GM19395 (cell line): ENCODE measurements at regions not wholly inside any gene's neighbourhood (a gene's known extent, or its start where the extent isn't known, plus 50 kb on each side); places are given as distances from the start of the nearest gene placed in this dataset.
"Not testable (repeated sequence)": the region's sequence is repeated elsewhere in the genome, so short reads cannot be mapped to it uniquely, and the experiment has no call there.

Experiments
- ATAC-seq: cut with Tn5 transposase; IDR thresholded peaks from one replicate; pipeline ENCODE4 v1.9.1; 2021; ENCODE audit warnings: mild to moderate bottlenecking, moderate library complexity; ENCODE audit not compliant: unreplicated experiment

DNA sequence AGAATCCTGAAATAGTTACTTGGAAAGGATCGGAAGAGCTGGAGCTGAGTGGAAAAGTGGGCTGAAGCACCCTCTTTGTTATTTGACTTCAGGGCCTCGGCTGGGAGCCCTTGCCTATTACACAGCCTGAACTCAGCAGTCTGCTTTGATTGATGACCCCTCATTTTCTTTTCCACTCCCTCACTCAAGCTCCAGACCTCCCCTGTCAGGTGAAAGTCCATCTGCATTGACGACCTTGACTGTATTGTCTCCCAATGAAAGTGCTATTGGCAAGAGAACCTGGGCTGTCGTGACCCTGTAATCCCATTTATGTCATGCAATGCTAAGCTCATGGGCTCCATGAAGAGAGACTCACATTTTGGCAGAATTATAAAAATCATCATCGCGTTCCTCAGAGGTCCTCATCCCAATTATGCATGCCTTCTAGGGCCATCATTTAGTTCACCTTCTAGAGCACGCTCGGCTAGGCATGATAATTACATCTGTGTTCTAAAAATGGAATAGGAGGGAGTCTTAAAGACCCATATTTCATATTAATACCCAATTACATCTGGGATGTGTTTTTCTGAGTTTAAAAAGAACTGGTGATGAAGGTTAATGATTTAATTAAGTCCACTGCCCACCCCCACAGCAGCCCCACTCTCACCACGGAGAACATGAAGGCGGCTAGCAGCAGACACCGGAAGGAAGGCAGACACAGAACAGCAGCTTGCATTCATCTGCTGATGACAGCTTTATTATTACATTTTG, 472.5 kb downstream of the PID1 start:
- no peak for ATAC-seq

DNA sequence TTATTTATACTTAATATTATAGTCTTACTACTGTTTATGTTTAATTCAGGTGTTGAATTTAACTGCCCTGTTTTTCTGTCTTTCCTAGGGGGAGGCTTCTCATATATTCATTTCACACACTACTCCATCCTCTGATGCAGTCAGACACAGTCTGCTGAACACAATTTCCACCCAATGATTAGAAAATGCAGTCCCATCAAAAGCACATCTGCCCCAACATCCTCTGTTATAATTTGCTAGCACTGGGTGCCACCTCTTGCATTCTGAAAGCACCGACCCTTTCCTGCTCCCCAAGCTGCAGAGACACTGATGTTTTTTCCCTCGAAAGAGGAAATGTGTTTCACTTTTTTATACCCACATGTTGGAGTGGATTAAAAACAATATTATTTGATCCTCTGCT, 474.7 kb downstream of the PID1 start:
- ATAC-seq = no peak

DNA sequence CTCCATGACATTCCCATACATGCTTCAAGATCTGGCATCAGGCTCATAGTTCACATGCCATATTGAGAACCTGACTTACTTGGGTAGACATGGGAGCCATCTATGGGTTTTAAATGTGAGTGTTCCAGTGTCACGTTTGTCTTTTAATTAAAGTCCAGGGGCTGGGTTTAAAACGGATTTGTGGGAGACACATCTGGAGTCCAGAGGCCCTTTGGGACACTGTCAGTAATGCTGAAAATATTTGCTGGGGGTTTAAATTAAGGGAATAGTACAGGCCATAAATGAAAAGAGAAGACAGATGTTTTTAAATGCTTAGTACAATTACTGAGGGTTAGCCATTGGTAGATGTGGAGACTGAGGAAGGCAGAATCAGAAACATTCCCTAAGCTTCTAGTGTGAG, 478.0 kb downstream of the PID1 start:
- ATAC-seq = no peak

DNA sequence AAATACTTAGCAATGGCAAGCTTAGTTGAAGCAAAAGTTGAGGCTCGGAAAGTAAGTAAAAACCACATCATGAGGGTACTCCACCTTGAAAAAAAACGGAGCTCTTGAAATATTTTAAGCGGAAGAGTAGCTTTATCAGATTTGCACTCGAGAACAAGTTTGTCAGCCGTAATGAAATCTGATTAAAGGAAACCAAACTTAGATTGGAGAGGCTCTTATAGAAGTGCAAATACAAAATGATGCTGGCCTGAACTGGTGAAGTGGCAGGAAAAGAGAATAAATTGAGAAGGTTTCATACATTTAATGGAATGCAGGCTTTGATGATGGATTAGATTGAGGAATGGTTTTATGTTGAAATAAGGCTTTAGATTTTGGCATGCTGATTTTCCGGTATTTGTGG, 484.2 kb downstream of the PID1 start:
- ATAC-seq = no peak

DNA sequence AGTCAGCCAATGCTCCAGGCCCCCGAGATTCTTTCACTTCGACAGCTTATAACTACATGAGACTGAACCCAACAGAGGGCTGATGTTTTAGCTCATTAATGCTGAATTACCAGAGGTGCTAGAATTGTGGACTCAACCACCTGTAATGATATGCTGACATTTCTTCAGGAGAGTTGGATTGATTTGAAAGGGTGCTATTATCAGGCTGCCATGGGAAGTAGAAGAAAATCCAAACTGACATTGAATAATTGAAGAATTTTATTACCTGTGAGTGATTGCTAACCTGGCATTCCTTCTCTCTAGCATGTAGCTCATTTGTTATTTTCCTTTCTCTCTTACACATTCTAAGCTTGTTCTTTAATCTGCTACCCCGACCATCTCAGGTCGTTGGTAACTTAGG, 488.8 kb downstream of the PID1 start:
- ATAC-seq = no peak

DNA sequence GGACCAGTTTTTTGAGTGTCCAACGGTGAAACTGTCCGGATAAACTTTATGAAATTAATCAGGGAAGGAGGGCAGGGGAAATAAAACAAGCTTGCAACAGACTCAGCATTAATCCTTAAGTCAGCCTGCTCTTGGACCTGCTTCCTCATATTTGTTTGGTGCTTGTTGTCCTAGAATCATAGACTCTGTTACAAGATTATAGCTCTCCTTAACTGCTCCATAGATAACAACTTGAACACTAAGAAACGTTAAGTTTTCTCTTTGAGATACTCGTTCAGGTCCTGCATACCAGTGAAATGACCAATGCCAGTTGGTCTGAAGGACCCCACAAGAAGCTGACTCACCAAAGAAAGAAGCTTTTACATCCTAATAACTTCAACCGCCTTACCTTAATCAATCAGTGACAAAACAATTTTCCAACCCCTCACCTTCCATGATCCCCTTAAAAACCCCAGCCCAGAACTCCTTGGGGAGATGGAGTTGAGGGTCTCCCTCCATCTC, 493.2 kb downstream of the PID1 start:
- no peak for ATAC-seq

DNA sequence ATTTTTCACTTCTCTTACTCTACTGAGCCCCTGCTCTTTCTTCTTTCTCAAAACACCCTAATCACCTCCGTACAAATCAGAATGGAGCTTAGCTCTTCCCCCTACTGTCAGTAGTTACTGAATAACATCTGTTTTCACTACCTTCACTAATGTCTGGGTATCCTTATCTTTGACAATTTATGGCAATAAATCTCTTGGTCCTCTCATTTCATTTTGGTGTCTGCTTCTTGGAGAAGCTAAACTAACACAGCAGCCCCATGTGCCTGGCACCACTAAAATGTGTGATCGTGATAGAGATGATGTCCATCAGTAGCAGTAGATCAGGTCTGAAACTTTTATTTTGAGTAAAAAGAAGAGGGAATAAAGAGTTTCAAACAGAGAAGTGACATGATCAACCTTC, 496.5 kb downstream of the PID1 start:
- ATAC-seq = no peak

DNA sequence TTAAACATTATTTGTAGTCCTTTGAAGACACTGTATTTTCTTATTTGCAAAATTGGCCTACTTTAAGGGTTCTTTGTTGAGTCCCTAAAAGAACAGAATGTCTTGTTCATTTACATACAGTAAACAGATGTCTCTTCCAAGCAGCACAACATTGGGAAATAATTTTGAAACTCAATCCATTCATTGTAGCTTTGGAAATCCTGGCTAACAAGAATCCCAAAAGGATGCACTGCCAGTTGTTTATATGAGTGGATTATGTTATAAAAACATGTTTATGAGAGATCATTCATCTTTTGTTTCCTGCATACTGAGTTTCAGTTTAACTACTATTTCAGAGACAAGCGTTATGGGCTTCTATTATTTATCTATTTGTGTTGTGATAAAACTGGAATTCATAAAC, 499.3 kb downstream of the PID1 start:
- no peak for ATAC-seq

DNA sequence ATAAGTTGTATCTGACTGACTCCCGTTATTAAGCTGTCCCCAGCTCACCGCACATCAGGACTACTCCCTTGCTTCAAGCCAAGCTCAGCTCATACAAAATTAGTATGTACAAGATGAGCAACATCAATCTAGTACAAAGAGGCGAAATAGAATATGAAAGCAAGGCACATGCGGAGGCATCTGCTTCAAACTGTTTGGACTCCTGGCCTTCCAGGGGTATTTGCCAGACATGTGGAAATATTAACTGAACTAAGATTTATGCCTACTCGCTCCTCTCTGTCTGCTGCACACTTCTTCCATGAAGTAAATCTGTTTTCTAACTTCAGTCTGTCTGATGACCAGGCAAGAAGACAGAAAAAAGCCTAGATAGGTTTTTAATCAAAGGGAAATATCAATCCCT, 499.8 kb downstream of the PID1 start:
- ATAC-seq = no peak

DNA sequence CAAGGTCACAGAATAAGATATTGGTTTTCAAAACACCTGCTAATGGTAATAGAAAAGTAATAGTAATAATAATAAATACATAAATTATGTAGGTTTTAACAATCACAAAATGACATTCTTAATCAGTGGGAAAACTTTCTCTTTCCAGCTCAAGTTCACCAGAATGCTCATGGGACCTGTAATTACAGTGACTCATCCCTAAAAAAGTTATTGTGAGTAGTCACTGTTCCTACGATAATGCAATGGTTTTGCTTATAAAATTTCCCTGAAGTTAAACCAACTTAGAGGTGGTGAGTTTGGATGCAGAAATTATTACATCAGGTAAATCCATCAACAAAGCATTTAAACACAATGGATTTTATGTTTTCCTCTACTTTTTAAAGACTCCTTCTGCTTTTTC, 502.3 kb downstream of the PID1 start:
- ATAC-seq = no peak

DNA sequence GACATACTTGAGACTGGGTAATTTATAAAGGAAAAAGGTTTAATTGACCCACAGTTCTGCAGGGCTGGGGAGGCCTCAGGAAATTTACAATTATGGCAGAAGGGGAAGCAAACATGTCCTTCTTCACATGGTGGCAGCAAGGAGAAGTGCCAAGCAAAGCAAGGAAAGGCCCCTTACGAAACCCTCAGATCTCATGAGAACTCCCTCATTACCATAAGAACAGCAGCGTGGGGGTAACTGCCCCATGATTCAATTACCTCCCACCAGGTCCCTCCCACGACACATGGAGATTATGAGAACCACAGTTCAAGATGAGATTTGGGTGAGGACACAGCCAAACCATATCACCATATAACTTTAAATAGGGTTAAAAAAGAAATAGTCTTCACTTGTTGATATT, 502.9 kb downstream of the PID1 start:
- ATAC-seq = not testable (repeated sequence)

DNA sequence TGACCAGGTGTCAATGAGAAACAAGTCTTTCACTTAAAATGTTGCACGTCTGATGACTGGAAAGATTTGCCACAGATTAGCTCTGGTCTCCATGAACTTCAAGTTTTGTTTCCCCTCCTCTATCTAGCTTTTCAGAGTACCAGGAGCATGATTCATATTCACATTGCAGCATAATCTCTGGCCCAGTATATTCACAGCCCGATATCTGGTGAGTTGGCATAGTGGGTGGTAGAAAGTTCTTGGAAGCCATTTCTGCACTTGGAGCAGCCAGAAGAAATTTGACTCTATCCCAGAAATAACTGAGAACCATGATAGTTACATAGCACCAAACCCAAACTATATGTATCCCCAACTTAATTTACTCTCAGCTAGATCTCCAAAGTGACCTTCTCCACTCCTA, 503.9 kb downstream of the PID1 start:
- no peak for ATAC-seq

DNA sequence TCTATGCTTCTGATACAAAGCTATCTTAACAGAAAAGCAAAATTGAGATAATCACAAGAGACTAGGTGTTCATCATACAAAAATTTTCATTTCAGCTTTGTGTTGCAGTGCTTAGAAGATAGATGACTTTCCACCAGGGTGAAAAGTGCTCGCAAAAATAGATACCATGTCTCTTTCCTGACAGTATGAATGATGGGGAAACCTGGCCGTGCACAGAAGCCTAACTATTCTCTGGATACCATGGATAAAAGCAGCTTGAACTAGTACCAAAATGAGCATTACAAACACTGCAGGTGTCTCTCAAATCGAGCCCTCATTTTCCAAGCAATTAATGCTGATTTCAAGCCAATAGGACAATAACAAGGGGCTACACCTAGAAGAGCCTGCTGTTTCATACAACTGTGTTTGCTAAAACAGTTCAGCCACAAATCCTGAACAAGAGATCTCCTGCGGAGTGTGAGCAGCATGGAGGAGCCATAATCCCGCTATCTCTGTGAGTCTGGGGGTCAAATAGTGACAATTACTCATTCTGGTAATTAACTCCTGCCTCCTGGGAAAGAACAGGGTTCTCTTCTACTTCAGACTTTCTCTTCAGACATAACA, 507.6 kb downstream of the PID1 start:
- ATAC-seq = no peak

DNA sequence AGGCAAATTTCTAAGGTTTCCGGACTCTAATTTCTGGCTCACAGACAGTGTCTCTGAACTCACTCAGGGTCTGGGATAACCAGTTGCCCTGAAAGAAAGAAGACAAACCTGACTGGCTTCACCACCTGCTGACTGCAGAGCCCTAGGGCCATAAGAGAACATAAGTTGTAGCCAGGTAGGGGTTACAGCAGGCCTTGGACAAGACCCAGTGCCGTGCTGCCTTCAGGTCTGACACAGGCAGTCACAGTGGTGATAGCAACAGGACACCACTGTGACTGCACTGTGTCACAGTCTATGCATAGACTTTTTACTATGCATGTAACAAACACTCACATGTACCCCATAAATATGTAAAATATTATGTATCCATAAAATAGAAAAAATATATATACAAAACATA, 508.5 kb downstream of the PID1 start:
- no peak for ATAC-seq

DNA sequence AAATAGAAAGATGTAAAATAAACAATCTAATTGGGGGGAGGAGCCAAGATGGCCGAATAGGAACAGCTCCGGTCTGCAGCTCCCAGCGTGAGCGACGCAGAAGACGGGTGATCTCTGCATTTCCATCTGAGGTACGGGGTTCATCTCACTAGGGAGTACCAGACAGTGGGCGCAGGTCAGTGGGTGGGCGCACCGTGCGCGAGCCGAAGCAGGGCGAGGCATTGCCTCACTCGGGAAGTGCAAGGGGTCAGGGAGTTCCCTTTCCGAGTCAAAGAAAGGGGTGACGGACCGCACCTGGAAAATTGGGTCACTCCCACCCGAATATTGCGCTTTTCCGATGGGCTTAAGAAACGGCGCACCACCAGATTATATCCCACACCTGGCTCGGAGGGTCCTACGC, 515.4 kb downstream of the PID1 start:
- not testable (repeated sequence) for ATAC-seq

DNA sequence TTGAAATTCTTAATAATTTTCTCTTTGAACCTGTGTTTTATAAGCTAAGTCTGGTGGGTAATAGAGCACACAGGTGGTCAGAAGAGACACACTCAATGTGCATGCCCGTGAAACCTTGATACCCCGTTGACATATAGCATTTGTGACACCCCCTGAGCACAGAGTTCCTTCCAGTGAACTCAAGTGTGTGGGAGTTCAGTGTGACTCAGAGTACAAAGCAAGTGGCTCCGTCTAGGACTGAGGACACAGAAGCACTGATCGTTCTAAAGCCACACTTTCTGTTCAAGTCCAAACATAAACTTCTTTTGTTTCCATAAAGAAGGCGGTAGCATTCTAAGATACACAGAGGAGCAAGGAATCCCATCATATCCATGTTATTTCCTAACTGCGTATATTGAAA, 523.6 kb downstream of the PID1 start:
- ATAC-seq = no peak

DNA sequence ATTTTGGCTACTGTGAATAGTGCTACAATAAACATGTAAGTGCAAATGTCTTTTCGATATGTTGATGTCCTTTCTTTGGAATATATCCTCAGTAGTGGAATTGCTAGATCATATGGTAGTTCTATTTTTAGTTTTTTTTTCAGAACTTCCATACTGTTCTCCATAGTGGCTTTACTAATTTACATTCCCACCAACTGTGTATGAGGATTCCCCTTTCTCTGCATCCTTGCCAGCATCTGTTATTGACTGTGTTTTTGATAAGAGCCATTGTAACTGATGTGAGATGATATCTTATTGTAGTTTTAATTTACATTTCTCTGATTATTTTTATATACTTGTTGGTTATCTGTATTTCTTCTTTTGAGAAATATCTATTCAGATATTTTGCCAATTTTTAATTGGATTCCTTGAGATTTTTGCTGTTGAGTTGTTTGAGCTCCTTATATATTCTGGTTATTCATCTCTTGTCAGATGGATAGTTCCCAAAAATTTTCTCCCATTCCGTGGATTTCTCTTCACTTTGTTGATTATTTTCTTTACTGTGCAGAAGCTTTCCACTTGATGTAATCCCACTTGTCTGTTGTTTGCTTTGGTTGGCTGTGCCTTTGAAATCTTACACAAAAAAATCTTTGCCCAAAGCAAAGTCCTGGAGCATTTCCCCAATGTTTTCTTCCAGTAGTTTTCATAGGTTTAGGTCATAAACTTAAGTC, 532.3 kb downstream of the PID1 start:
- no peak for ATAC-seq

DNA sequence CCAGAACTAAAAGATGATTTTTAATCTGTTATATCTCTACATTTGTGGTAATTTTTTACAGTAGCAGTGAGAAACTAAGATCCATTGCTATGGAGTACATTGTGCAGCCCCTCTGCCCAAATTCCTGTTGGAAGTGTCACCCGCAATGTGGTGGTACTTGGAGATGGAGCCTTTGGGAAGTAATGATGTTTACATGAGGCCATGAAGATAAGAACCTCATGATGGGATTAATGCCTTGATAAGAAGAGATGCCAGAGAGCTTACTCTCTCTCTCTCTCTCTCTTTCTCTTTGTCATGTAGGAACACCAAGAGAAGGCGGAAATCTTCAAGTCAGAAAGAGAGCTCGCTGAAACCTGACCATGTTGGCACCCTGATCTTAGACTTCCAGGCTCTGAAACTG, 535.4 kb downstream of the PID1 start:
- no peak for ATAC-seq

DNA sequence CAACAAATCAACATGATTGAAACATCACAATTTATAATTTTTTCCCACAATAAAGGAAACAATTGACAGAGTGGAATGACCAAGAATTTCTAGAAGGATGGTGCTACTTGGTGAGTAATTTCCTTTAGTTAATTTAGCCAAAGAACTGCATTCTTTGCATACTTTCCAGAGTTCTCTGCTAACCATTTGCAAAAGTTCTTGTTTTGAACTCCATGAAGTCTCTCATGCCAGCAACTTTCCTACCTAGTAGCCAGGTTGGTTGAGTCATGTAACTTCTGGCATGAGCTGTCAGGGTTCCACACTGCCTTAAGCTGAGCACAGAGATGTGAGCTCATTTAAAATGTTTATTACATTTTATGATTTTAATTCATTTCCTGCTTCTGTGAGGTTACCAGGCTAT, 539.6 kb downstream of the PID1 start:
- no peak for ATAC-seq

DNA sequence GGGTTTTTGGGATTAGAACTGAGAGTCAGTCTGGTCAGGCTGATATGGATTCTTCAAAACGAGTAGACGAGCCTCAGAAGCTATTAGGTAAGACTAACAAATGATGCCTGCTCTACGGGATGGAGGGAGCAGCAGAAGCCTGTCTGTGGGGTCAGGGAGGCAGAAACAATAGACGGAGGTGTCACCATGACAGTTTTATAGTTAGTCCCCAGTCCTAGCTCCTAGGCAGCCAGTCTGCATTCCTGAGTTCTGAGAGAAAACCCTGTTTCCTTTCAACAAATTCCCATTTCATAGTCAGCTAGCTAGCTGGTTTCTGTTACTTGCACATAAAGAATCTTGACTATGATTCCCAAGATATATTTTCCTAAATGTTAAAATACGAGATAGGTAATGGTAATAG, 542.1 kb downstream of the PID1 start:
- no peak for ATAC-seq

DNA sequence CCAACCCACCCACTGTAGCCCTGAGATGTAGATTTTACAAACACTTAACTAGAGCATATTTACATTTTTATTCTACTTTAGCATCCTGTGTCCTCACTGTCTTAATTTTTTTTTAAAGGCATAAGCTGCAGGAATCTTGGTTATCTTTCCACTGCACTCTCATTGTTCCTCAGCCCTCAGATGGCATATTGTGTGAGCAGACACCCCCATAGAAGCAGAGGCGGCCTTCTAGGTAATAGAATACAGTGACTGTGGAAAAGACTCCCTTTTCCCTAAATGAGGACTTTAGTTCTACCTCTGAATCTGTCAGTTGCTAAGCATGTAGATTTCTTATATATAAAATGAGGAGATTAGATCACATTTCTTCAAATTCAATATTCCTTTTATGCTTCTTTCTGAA, 543.5 kb upstream of the SPHKAP start:
- no peak for ATAC-seq

DNA sequence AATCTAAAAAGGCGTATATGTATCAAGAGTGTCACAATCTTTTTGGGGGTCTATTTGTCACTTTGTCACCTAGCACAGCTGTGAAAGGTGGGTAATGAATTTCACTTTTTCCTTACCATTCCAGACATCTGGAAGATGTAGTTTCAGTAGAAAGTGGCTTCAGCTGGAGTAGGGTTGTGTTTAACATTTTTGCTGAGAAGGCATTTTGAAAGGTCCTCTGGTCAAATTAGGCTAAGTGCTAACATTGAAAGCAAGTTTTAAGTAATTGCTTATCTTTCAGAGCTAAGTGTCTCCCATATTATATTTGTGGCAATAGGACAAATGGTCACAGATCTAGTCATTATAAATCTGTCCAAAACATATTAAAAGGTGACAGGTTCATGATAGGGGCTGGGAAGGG, 542.1 kb upstream of the SPHKAP start:
- ATAC-seq = no peak
